ENCODE measurements at regions not wholly inside any gene's neighbourhood (a gene's known extent, or its start where the extent isn't known, plus 50 kb on each side); places are given as distances from the start of the nearest gene placed in this dataset.
"Not testable (repeated sequence)": the region's sequence is repeated elsewhere in the genome, so short reads cannot be mapped to it uniquely, and the experiment has no call there.

- TF ChIP-seq CTCF (IDR thresholded peaks at IDR 0.05; ENCODE audit: borderline replicate concordance, control extremely low read depth, extremely low read depth, insufficient read depth, missing control alignments): no peak
- DNase-seq (ENCODE audit: low spot score): no peak
- in situ Hi-C loops (cut with MboI; ENCODE audit: low sequenced_read_pairs, unreplicated experiment): no loop called here
Measured at GRCh38 chrX:121754301-121754700, 706.9 kb downstream of the GLUD2 start.

- DNase-seq (ENCODE audit: low spot score): no peak
- in situ Hi-C loops (cut with MboI; ENCODE audit: low sequenced_read_pairs, unreplicated experiment): no loop called here
- TF ChIP-seq CTCF (IDR thresholded peaks at IDR 0.05; ENCODE audit: borderline replicate concordance, control extremely low read depth, extremely low read depth, insufficient read depth, missing control alignments): no peak
Measured at GRCh38 chrX:121755541-121755940, 708.1 kb downstream of the GLUD2 start.

GRCh38 chrX:121761845-121762244, 714.4 kb downstream of the GLUD2 start:
- DNase-seq (ENCODE audit: low spot score): no peak
- no peak for TF ChIP-seq CTCF (IDR thresholded peaks at IDR 0.05; ENCODE audit: borderline replicate concordance, control extremely low read depth, extremely low read depth, insufficient read depth, missing control alignments)
- in situ Hi-C loops (cut with MboI; ENCODE audit: low sequenced_read_pairs, unreplicated experiment): no loop called here

- DNase-seq (ENCODE audit: low spot score): no peak
- in situ Hi-C loops (cut with MboI; ENCODE audit: low sequenced_read_pairs, unreplicated experiment): no loop called here
- no peak for TF ChIP-seq CTCF (IDR thresholded peaks at IDR 0.05; ENCODE audit: borderline replicate concordance, control extremely low read depth, extremely low read depth, insufficient read depth, missing control alignments)
Measured at GRCh38 chrX:121763671-121764070, 716.3 kb downstream of the GLUD2 start.

GRCh38 chrX:121768210-121768609, 720.8 kb downstream of the GLUD2 start:
- DNase-seq (ENCODE audit: low spot score); in situ Hi-C loops (cut with MboI; ENCODE audit: low sequenced_read_pairs, unreplicated experiment): not testable (repeated sequence)

- no peak for TF ChIP-seq CTCF (IDR thresholded peaks at IDR 0.05; ENCODE audit: borderline replicate concordance, control extremely low read depth, extremely low read depth, insufficient read depth, missing control alignments)
- no peak for DNase-seq (ENCODE audit: low spot score)
- in situ Hi-C loops (cut with MboI; ENCODE audit: low sequenced_read_pairs, unreplicated experiment): no loop called here
Measured at GRCh38 chrX:121781991-121782390, 734.6 kb downstream of the GLUD2 start.

GRCh38 chrX:121782544-121782943, 735.1 kb downstream of the GLUD2 start:
- in situ Hi-C loops (cut with MboI; ENCODE audit: low sequenced_read_pairs, unreplicated experiment): no loop called here
- no peak for DNase-seq (ENCODE audit: low spot score)
- no peak for TF ChIP-seq CTCF (IDR thresholded peaks at IDR 0.05; ENCODE audit: borderline replicate concordance, control extremely low read depth, extremely low read depth, insufficient read depth, missing control alignments)
